ENCODE measurements at regions not wholly inside any gene's neighbourhood (a gene's known extent, or its start where the extent isn't known, plus 50 kb on each side); places are given as distances from the start of the nearest gene placed in this dataset.

GRCh38 chr9:89874351-89875321 is 269.8 kb downstream of the GADD45G start:
- no peak for TF ChIP-seq CTCF (IDR thresholded peaks at IDR 0.05; ENCODE audit: poor library complexity)
- TF ChIP-seq EZH2 (IDR thresholded peaks at IDR 0.05; ENCODE audit: borderline replicate concordance), result no peak

All from hepatocyte (in vitro differentiated cells).